H9 (cell line): ENCODE measurements at regions not wholly inside any gene's neighbourhood (a gene's known extent, or its start where the extent isn't known, plus 50 kb on each side); places are given as distances from the start of the nearest gene placed in this dataset.

Experiments
- DNase-seq: peaks from one replicate; pipeline ENCODE4 v3.0.0-alpha.2; 2017
- H2AFZ ChIP-seq: one replicate; pipeline ENCODE4 v1.6.1; 2013; ENCODE audit warnings: mild to moderate bottlenecking, low read length, control low read depth, moderate library complexity
- H2AK5ac ChIP-seq: 2 replicates; pipeline ENCODE4 v1.6.1; 2013; ENCODE audit warnings: low read length, control low read depth, mixed read lengths; ENCODE audit not compliant: insufficient read length
- H2BK120ac ChIP-seq: one replicate; pipeline ENCODE4 v1.6.1; 2013; ENCODE audit warnings: low read depth, mild to moderate bottlenecking, low read length, control low read depth, inconsistent platforms; ENCODE audit not compliant: poor library complexity, severe bottlenecking
- H2BK12ac ChIP-seq: 2 replicates; pipeline ENCODE4 v1.6.1; 2013; ENCODE audit warnings: low read length, control low read depth, mixed read lengths, low read depth; ENCODE audit not compliant: insufficient read length
- H2BK15ac ChIP-seq: 2 replicates; pipeline ENCODE4 v1.6.1; 2013; ENCODE audit warnings: low read depth, low read length, control low read depth
- H2BK20ac ChIP-seq: one replicate; pipeline ENCODE4 v1.6.1; 2013; ENCODE audit warnings: low read depth, mild to moderate bottlenecking, low read length, control low read depth, inconsistent platforms; ENCODE audit not compliant: poor library complexity, severe bottlenecking
- H2BK5ac ChIP-seq: 2 replicates; pipeline ENCODE4 v1.6.1; 2013; ENCODE audit warnings: low read length, control low read depth, mixed read lengths; ENCODE audit not compliant: insufficient read length
- H3K14ac ChIP-seq: 2 replicates; pipeline ENCODE4 v1.6.1; 2013; ENCODE audit warnings: low read length, control low read depth; ENCODE audit not compliant: insufficient read depth
- H3K18ac ChIP-seq: 2 replicates; pipeline ENCODE4 v1.6.1; 2013; ENCODE audit warnings: low read depth, mild to moderate bottlenecking, mixed read lengths, low read length, control low read depth; ENCODE audit not compliant: insufficient read length
- H3K23ac ChIP-seq: 2 replicates; pipeline ENCODE4 v1.6.1; 2013; ENCODE audit warnings: low read length, control low read depth, mixed read lengths, low read depth; ENCODE audit not compliant: insufficient read length
- H3K23me2 ChIP-seq: 2 replicates; pipeline ENCODE4 v1.6.1; 2013; ENCODE audit warnings: low read depth, mild to moderate bottlenecking, mixed read lengths, low read length, control low read depth; ENCODE audit not compliant: insufficient read length, poor library complexity, severe bottlenecking
- H3K27ac ChIP-seq: 2 replicates; pipeline ENCODE4 v1.5.1; 2013; ENCODE audit warnings: low read length, control low read depth, mixed read lengths, low read depth; ENCODE audit not compliant: insufficient read length
- H3K27me3 ChIP-seq: 2 replicates; pipeline ENCODE4 v1.6.1; 2013; ENCODE audit warnings: low read length, control low read depth, inconsistent platforms; ENCODE audit not compliant: insufficient read depth
- H3K4ac ChIP-seq: 2 replicates; pipeline ENCODE4 v1.6.1; 2013; ENCODE audit warnings: low read depth, mild to moderate bottlenecking, control low read depth, inconsistent platforms, low read length, moderate library complexity
- H3K4me1 ChIP-seq: 2 replicates; pipeline ENCODE4 v1.6.1; 2013; ENCODE audit warnings: low read length, control low read depth, inconsistent platforms; ENCODE audit not compliant: insufficient read depth
- H3K4me2 ChIP-seq: 2 replicates; pipeline ENCODE4 v1.6.1; 2013; ENCODE audit warnings: low read length, control low read depth, mixed read lengths; ENCODE audit not compliant: insufficient read length, insufficient read depth
- H3K56ac ChIP-seq: 2 replicates; pipeline ENCODE4 v1.6.1; 2013; ENCODE audit warnings: low read depth, mild to moderate bottlenecking, mixed read lengths, low read length, control low read depth; ENCODE audit not compliant: insufficient read length
- H3K79me1 ChIP-seq: 2 replicates; pipeline ENCODE4 v1.6.1; 2013; ENCODE audit warnings: low read depth, mild to moderate bottlenecking, moderate library complexity, low read length, control low read depth, inconsistent platforms; ENCODE audit not compliant: insufficient read depth, poor library complexity, severe bottlenecking
- H3K79me2 ChIP-seq: 2 replicates; pipeline ENCODE4 v1.6.1; 2013; ENCODE audit warnings: low read length, control low read depth, inconsistent platforms; ENCODE audit not compliant: insufficient read depth
- H3K9ac ChIP-seq: 2 replicates; pipeline ENCODE4 v1.6.1; 2013; ENCODE audit warnings: low read length, control low read depth, mixed read lengths; ENCODE audit not compliant: insufficient read length; ENCODE audit errors: extremely low read depth
- H3K9me3 ChIP-seq: one replicate; pipeline ENCODE4 v1.6.1; 2013; ENCODE audit warnings: low read depth, low read length, inconsistent platforms; ENCODE audit not compliant: control insufficient read depth
- H3T11ph ChIP-seq: one replicate; pipeline ENCODE4 v1.6.1; 2013; ENCODE audit warnings: mild to moderate bottlenecking, low read length, control low read depth, inconsistent platforms
- H4K20me1 ChIP-seq: one replicate; pipeline ENCODE4 v1.6.1; 2013; ENCODE audit not compliant: control insufficient read depth, insufficient read length, insufficient read depth
- H4K5ac ChIP-seq: 2 replicates; pipeline ENCODE4 v1.6.1; 2013; ENCODE audit warnings: low read depth, mild to moderate bottlenecking, mixed read lengths, low read length, control low read depth; ENCODE audit not compliant: insufficient read length
- H4K8ac ChIP-seq: replicated peaks from 2 replicates; pipeline ENCODE4 v1.6.1; 2013; ENCODE audit warnings: low read length, control low read depth, mixed read lengths, low read depth; ENCODE audit not compliant: insufficient read length
- H4K91ac ChIP-seq: 2 replicates; pipeline ENCODE4 v1.6.1; 2013; ENCODE audit warnings: low read depth, mild to moderate bottlenecking, moderate library complexity, mixed read lengths, low read length, control low read depth; ENCODE audit not compliant: insufficient read length
- H3K27ac Mint-ChIP-seq, 3 experiments: 2 replicates in 2 of 3; 3 replicates in 1 of 3; pipeline ENCODE4 v1.8.0; 2020 to 2021; ENCODE audit warnings: mixed read lengths in 3 of 3, mild to moderate bottlenecking in 1 of 3, moderate library complexity in 1 of 3
- H3K27me3 Mint-ChIP-seq: 2 replicates; pipeline ENCODE4 v1.8.0; 2021; ENCODE audit warnings: low read depth, mild to moderate bottlenecking, moderate library complexity, mixed read lengths
- H3K36me3 Mint-ChIP-seq, 3 experiments: 2 replicates in 2 of 3; 3 replicates in 1 of 3; pipeline ENCODE4 v1.8.0; 2020 to 2021; ENCODE audit warnings: low read depth in 3 of 3, mixed read lengths in 3 of 3; ENCODE audit not compliant: insufficient read depth in 1 of 3
- H3K4me1 Mint-ChIP-seq, 2 experiments: 2 replicates each; pipeline ENCODE4 v1.8.0; 2020; ENCODE audit warnings: mixed read lengths in 2 of 2
- H3K4me3 Mint-ChIP-seq, 2 experiments: 2 replicates in 1 of 2; 3 replicates in 1 of 2; pipeline ENCODE4 v1.8.0; 2020 to 2021; ENCODE audit warnings: mild to moderate bottlenecking in 2 of 2, mixed read lengths in 2 of 2, moderate library complexity in 1 of 2
- H3K9me3 Mint-ChIP-seq, 2 experiments: 2 replicates in 1 of 2; 3 replicates in 1 of 2; pipeline ENCODE4 v1.8.0; 2020; ENCODE audit warnings: mild to moderate bottlenecking in 2 of 2, mixed read lengths in 2 of 2, moderate library complexity in 1 of 2
- WGBS: extraction: QIAGEN DNeasy Blood & Tissue Kit; methylation state at CpG from one replicate; pipeline ENCODE4 v1.1.7; 2013; ENCODE audit warnings: missing lambda C conversion rate, low lambda C conversion rate, mixed read lengths; ENCODE audit not compliant: insufficient read length; ENCODE audit errors: extremely low coverage; 5-methylcytosine and 5-hydroxymethylcytosine counted together
- TF ChIP-seq, protein P1 (sequence below): fragments of 200-600 bp; sonication (generic); conservative IDR thresholded peaks from 3 replicates; pipeline ENCODE4 v1.8.0; 2021; ENCODE audit warnings: antibody characterized with exemption, mild to moderate bottlenecking

DNA sequence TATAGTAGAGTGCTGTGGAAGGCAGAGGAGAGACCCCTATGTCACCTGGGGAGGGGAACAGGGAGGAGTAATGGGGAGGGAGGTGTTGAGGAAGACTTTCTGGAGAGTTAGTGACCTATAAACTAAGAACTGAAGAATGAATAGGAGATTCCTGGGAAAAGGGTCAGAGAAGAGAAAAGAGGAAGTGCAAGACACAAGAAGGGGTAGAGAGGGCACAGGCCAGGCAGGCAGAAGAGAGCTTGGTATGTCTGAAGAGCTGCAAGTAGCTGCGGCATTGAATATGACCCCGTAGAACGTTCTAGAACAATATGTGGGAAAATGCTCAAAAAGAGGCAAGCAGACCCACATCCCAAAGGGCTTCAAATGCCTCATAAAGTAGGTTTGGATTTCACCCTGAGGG, 361.2 kb downstream of the PRDM2 start:
- peaks cover 0 to 3% (median 0%) of the 10 kb centered on the region in 3 experiments; a peak in 1 of 7 replicates for H3K36me3 Mint-ChIP-seq
- no peak overlapping the region for H3K14ac ChIP-seq
- H3T11ph ChIP-seq, result no peak overlapping the region
- peaks cover 6% of the 10 kb centered on the region in 2 experiments; a peak in 4 of 5 replicates for H3K9me3 Mint-ChIP-seq
- H3K4me1 Mint-ChIP-seq, result peaks cover 4 to 8% of the 10 kb centered on the region in 2 experiments
- no peak overlapping the region for H2BK5ac ChIP-seq
- H3K18ac ChIP-seq, result no peak overlapping the region
- no peak overlapping the region for H2AFZ ChIP-seq
- H2AK5ac ChIP-seq, result no peak overlapping the region
- no peak overlapping the region for H3K4ac ChIP-seq
- H3K27ac ChIP-seq, result no peak overlapping the region
- no peak overlapping the region for H4K5ac ChIP-seq
- H3K4me3 Mint-ChIP-seq, result no peak overlapping the region
- H2BK12ac ChIP-seq, result no peak overlapping the region
- no peaks in the 10 kb centered on the region for H3K23me2 ChIP-seq
- no peak overlapping the region for H4K8ac ChIP-seq
- DNase-seq, result no peak
- WGBS, result no CpG with 5 or more reads among the region's 3 CpGs
- H3K23ac ChIP-seq, result no peak overlapping the region
- no peaks in the 10 kb centered on the region for H3K27me3 ChIP-seq
- no peak overlapping the region for H3K9ac ChIP-seq
- H3K27ac Mint-ChIP-seq, result peak overlapping the region in 1 of 3 experiments; percentile 8; a peak in 1 of 7 replicates
- no peaks in the 10 kb centered on the region for H3K79me2 ChIP-seq
- no peaks in the 10 kb centered on the region for H4K20me1 ChIP-seq
- no peak overlapping the region for H2BK20ac ChIP-seq
- H3K9me3 ChIP-seq, result no peaks in the 10 kb centered on the region
- H2BK120ac ChIP-seq, result no peak overlapping the region
- no peaks in the 10 kb centered on the region; the same call in 1 of the 2 replicates for H3K4me1 ChIP-seq
- no peak overlapping the region for H2BK15ac ChIP-seq
- H4K91ac ChIP-seq, result no peak overlapping the region
- TF ChIP-seq, protein P1, sequence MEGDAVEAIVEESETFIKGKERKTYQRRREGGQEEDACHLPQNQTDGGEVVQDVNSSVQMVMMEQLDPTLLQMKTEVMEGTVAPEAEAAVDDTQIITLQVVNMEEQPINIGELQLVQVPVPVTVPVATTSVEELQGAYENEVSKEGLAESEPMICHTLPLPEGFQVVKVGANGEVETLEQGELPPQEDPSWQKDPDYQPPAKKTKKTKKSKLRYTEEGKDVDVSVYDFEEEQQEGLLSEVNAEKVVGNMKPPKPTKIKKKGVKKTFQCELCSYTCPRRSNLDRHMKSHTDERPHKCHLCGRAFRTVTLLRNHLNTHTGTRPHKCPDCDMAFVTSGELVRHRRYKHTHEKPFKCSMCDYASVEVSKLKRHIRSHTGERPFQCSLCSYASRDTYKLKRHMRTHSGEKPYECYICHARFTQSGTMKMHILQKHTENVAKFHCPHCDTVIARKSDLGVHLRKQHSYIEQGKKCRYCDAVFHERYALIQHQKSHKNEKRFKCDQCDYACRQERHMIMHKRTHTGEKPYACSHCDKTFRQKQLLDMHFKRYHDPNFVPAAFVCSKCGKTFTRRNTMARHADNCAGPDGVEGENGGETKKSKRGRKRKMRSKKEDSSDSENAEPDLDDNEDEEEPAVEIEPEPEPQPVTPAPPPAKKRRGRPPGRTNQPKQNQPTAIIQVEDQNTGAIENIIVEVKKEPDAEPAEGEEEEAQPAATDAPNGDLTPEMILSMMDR, result no peak
- H3K79me1 ChIP-seq, result no peaks in the 10 kb centered on the region
- H3K4me2 ChIP-seq, result no peak overlapping the region
- H3K56ac ChIP-seq, result no peak overlapping the region
- H3K27me3 Mint-ChIP-seq, result peaks cover 11% of the 10 kb centered on the region
